Neural crest cell (in vitro differentiated cells): ENCODE measurements at regions not wholly inside any gene's neighbourhood (a gene's known extent, or its start where the extent isn't known, plus 50 kb on each side); places are given as distances from the start of the nearest gene placed in this dataset.

Experiments
- DNase-seq: peaks from one replicate; pipeline ENCODE4 v3.0.0; 2021; ENCODE audit warnings: low read depth, mixed read lengths, low spot score
- H3K27ac Mint-ChIP-seq: one replicate; pipeline ENCODE4 v1.8.0; 2021; ENCODE audit warnings: mild to moderate bottlenecking, mixed read lengths; ENCODE audit not compliant: unreplicated experiment
- H3K27me3 Mint-ChIP-seq: 2 replicates; pipeline ENCODE4 v1.8.0; 2021; ENCODE audit warnings: low read depth, mild to moderate bottlenecking, mixed read lengths
- H3K36me3 Mint-ChIP-seq: 2 replicates; pipeline ENCODE4 v1.8.0; 2021; ENCODE audit warnings: low read depth, mild to moderate bottlenecking, mixed read lengths
- H3K4me1 Mint-ChIP-seq: 2 replicates; pipeline ENCODE4 v1.8.0; 2021; ENCODE audit warnings: mixed read lengths
- H3K4me3 Mint-ChIP-seq: one replicate; pipeline ENCODE4 v1.8.0; 2021; ENCODE audit warnings: mild to moderate bottlenecking, mixed read lengths
- H3K9me3 Mint-ChIP-seq: 2 replicates; pipeline ENCODE4 v1.8.0; 2021; ENCODE audit warnings: mixed read lengths
- TF ChIP-seq, protein P1 (sequence below): fragments of 200-600 bp; sonication (generic); conservative IDR thresholded peaks from 2 replicates; pipeline ENCODE4 v1.5.0; 2021; ENCODE audit warnings: antibody characterized with exemption, mild to moderate bottlenecking

DNA sequence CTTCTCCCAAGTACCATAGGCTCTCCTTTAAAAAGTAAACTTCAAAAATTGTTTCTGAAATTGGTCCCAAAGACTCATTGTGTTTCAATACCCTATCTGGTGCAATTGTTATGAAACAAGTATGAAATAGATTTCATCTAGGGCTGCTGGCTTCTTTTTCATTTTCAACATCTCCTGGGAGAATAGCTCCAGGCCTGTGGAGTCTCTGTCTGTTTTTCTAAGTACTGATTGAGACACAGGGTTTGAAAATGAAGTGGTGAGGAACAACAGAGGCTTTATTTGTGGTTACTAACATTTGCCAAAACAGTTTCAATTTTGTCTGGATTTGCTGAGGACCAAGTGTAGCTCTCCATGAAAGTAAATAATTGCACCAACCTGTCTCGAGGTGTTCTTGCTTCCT is 315.9 kb upstream of the LRATD1 start:
- TF ChIP-seq, protein P1, sequence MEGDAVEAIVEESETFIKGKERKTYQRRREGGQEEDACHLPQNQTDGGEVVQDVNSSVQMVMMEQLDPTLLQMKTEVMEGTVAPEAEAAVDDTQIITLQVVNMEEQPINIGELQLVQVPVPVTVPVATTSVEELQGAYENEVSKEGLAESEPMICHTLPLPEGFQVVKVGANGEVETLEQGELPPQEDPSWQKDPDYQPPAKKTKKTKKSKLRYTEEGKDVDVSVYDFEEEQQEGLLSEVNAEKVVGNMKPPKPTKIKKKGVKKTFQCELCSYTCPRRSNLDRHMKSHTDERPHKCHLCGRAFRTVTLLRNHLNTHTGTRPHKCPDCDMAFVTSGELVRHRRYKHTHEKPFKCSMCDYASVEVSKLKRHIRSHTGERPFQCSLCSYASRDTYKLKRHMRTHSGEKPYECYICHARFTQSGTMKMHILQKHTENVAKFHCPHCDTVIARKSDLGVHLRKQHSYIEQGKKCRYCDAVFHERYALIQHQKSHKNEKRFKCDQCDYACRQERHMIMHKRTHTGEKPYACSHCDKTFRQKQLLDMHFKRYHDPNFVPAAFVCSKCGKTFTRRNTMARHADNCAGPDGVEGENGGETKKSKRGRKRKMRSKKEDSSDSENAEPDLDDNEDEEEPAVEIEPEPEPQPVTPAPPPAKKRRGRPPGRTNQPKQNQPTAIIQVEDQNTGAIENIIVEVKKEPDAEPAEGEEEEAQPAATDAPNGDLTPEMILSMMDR, result no peak
- H3K4me3 Mint-ChIP-seq, result no peak overlapping the region
- no peak for DNase-seq
- H3K27ac Mint-ChIP-seq, result no peak overlapping the region
- no peaks in the 10 kb centered on the region for H3K4me1 Mint-ChIP-seq
- no peaks in the 10 kb centered on the region for H3K36me3 Mint-ChIP-seq
- no peaks in the 10 kb centered on the region for H3K9me3 Mint-ChIP-seq
- H3K27me3 Mint-ChIP-seq, result no peaks in the 10 kb centered on the region

GRCh38 chr2:14321357-14321756 is 311.2 kb upstream of the LRATD1 start:
- H3K27ac Mint-ChIP-seq, result no peak overlapping the region
- peaks cover 4% of the 10 kb centered on the region for H3K27me3 Mint-ChIP-seq
- TF ChIP-seq, protein P1, result no peak
- no peaks in the 10 kb centered on the region for H3K4me1 Mint-ChIP-seq
- no peaks in the 10 kb centered on the region for H3K9me3 Mint-ChIP-seq
- H3K36me3 Mint-ChIP-seq, result no peaks in the 10 kb centered on the region
- DNase-seq, result no peak
- no peak overlapping the region for H3K4me3 Mint-ChIP-seq

- H3K36me3 Mint-ChIP-seq, result no peaks in the 10 kb centered on the region
- no peaks in the 10 kb centered on the region for H3K9me3 Mint-ChIP-seq
- no peaks in the 10 kb centered on the region for H3K4me1 Mint-ChIP-seq
- no peak overlapping the region for H3K27ac Mint-ChIP-seq
- H3K4me3 Mint-ChIP-seq, result no peak overlapping the region
- TF ChIP-seq, protein P1, result no peak
- no peak for DNase-seq
- peaks cover 4% of the 10 kb centered on the region for H3K27me3 Mint-ChIP-seq
These were observed 310.2 kb upstream of the LRATD1 start for GRCh38 chr2:14322306-14322705.

- Mint-ChIP-seq H3K27me3 (peaks cover 4% of the 10 kb centered on the region), H3K4me1 (no peaks in the 10 kb centered on the region), H3K4me3 (no peak overlapping the region), H3K27ac (no peak overlapping the region), H3K9me3 (no peaks in the 10 kb centered on the region), H3K36me3 (no peaks in the 10 kb centered on the region)
- TF ChIP-seq, protein P1, result no peak
- no peak for DNase-seq
These were observed 308.2 kb upstream of the LRATD1 start for GRCh38 chr2:14324308-14324707.

- Mint-ChIP-seq H3K9me3 (no peaks in the 10 kb centered on the region), H3K36me3 (no peaks in the 10 kb centered on the region), H3K4me3 (no peak overlapping the region), H3K4me1 (no peaks in the 10 kb centered on the region), H3K27me3 (no peaks in the 10 kb centered on the region), H3K27ac (no peak overlapping the region)
- TF ChIP-seq, protein P1, result no peak
- DNase-seq, result no peak
These were observed 301.6 kb upstream of the LRATD1 start for GRCh38 chr2:14330884-14331283.
